OCI-LY3 (cell line): ENCODE measurements at regions not wholly inside any gene's neighbourhood (a gene's known extent, or its start where the extent isn't known, plus 50 kb on each side); places are given as distances from the start of the nearest gene placed in this dataset.

ENCODE experiments used
- CTCF ChIP-seq: fragments of 200-600, 300-600 bp; sonication (generic); IDR thresholded peaks from 2 replicates; pipeline ENCODE4 v1.5.1; 2014; ENCODE audit warnings: antibody characterized with exemption, low read length, low read depth
- EZH2phosphoT487 ChIP-seq: fragments of 200-600 bp; shearing (Covaris generic); IDR thresholded peaks from 2 replicates; pipeline ENCODE4 v1.6.1; 2018; ENCODE audit warnings: antibody characterized with exemption, mixed run types, low read depth

- no peak for TF ChIP-seq CTCF
- no peak for TF ChIP-seq EZH2phosphoT487
These were observed 288.2 kb downstream of the SOCS6 start for GRCh38 chr18:70577023-70577420.
